ENCODE measurements at regions not wholly inside any gene's neighbourhood (a gene's known extent, or its start where the extent isn't known, plus 50 kb on each side); places are given as distances from the start of the nearest gene placed in this dataset.
"Not testable (repeated sequence)": the region's sequence is repeated elsewhere in the genome, so short reads cannot be mapped to it uniquely, and the experiment has no call there.

- peak; percentile 32 for DNase-seq (ENCODE audit: low read depth)
Measured at GRCh38 chr5:1652873-1653697, 129.3 kb upstream of the LPCAT1 start.

DNA sequence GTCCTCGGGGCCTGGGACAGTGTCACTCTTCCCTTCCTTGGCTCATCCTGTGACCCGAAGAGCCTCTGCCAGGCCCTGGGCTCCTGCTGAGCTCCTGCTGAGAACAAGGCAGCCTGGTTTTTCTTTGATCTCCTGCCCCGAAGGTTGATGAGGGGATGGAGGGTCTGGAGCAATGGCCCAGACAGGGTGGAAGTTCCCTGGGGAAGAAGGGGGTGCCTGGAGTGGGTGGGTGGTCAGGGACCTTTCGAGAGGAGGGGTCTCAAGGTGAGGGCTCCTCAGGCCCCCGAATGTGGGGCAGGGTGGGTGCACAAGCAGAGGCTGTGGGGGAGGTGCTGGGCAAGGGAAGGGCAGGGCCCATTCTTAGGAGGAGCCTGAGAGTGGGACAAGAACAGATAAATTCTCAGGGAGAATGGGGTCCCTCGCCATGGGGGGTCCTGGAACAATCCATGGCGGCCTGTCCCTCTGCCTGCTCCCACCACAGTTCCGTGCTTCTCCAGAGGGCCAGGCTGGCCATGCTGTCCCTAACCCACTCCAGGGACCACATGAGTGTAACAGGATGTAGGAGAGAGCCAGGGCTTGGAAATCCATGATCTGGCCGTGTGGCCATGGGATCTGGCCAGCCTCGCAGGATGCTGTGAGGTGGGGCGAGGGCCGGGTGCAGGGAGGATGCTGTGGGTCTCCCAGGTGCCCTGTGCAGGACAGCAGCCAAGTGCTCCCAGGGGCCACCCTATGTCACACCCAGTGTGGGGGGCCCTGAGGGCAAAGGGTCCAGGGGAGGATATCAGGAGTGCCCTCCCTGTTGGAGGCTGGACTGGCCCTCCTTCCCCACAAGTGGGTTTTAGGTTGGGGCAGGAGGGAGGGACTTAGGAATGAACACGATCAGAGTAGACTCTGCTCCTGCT lies 128.5 kb upstream of the LPCAT1 start:
- no peak for DNase-seq (ENCODE audit: low read depth)

DNA sequence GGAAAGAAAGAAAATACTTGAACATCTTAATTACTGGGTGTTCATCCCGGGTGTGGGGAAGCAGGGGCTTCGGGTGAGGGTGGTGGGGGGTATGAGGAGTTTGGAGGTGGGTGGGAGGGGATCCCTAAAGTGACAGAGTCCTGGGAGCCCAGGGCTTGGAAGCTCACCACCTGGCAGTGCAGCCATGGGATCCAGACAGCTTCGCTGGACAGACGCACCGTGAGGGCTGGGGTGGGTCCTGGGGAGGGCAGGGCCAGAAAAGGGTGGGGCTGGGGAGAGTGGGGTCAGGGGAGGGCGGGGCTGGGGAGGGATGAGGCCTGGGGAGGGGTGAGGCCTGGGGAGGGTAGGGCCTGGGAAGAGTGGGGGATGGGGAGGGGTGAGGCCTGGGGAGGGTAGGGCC lies 127.5 kb upstream of the LPCAT1 start:
- DNase-seq (ENCODE audit: low read depth): no peak

- no peak for DNase-seq (ENCODE audit: low read depth)
Measured at GRCh38 chr5:1649554-1649953, 125.8 kb upstream of the LPCAT1 start.

- DNase-seq (ENCODE audit: low read depth): peak; percentile 21
Measured at GRCh38 chr5:1648806-1649205, 125.0 kb upstream of the LPCAT1 start.

DNA sequence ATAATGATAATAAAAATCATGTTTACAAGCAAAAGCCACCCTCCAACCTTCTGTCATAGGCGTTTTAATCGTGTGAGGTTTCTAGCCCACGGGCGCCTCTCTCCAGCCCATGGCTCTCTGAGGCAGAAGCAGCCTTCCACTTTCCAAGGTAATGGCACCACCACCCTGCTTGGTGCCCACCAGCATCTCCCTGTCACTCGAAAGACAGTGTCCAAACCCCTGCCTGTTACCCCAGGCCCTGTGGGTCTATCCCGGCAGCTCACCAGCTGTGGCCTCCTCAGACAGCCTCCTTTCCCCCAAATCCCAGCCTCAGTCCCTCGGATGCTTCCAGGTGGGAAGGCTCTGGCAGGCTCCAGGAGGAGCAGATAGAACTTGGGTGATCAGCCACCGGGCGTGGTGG lies 123.8 kb upstream of the LPCAT1 start:
- DNase-seq (ENCODE audit: low read depth): no peak

GRCh38 chr5:1644810-1645571 lies 121.2 kb upstream of the LPCAT1 start:
- peak; percentile 87 for DNase-seq (ENCODE audit: low read depth)

GRCh38 chr5:1644393-1644809 lies 120.6 kb upstream of the LPCAT1 start:
- not testable (repeated sequence) for DNase-seq (ENCODE audit: low read depth)

DNA sequence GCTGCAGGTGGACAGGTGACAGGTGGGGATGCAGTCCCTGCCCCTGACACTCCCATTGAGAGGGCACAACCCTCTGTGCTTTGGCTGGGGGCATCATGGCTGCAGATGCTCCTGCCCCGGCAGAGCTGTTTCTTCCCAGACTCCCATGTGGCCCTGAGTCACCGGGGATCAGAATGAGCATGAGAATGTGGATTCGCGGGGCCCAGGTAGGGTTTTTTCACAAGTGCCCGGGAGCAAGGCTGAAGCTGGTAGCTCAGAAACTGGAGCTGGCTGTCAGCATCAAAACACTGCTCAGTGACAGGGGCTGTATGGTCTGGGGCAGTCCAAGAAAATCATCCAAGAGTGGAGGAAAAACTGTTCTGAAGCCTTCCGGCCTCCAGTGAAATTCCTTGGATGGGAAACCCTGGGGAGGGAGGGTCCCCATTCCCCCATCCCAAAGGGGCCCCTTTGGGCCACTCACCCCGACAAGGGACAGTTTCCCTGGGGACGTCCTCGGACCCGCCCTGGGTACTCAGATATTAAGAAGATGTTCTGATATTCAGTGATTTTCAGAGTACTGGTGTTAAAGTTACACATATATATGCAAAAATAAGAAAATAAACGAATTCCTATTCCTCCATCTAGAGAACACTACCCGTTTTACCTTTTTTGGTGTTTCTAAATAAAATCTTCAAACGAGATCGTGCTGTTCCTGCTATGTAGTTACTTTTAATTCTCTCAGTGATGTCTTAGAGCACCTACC lies 120.1 kb upstream of the LPCAT1 start:
- DNase-seq (ENCODE audit: low read depth): peak; percentile 22

DNA sequence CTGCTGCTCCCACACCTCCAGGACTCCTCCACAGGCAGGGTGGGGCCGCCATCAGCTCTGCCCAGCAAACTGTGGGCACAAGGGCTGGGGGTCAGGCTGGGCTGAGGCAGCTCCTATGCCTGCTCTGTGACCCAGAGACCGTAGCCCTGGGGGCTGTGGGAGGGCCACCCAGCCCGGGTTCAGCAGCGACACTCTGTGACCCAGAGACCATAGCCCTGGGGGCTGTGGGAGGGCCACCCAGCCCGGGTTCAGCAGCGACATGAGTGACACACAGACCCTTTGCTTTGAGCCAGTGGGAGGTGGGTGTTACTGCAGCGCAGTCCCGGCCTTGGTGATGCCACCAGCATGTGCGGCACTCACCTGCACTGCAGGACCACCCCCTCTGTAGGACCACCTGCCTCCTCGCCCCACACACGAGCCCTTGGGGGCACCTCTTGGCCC lies 118.9 kb upstream of the LPCAT1 start:
- no peak for DNase-seq (ENCODE audit: low read depth)

GRCh38 chr5:1642221-1642620 lies 118.5 kb upstream of the LPCAT1 start:
- DNase-seq (ENCODE audit: low read depth): no peak

- peak; percentile 87 for DNase-seq (ENCODE audit: low read depth)
Measured at GRCh38 chr5:1641560-1642166, 117.9 kb upstream of the LPCAT1 start.

- no peak for DNase-seq (ENCODE audit: low read depth)
Measured at GRCh38 chr5:1641041-1641440, 117.3 kb upstream of the LPCAT1 start.

- DNase-seq (ENCODE audit: low read depth): no peak
Measured at GRCh38 chr5:1640421-1640881, 116.7 kb upstream of the LPCAT1 start.

- no peak for DNase-seq (ENCODE audit: low read depth)
Measured at GRCh38 chr5:1639757-1640156, 116.0 kb upstream of the LPCAT1 start.

DNA sequence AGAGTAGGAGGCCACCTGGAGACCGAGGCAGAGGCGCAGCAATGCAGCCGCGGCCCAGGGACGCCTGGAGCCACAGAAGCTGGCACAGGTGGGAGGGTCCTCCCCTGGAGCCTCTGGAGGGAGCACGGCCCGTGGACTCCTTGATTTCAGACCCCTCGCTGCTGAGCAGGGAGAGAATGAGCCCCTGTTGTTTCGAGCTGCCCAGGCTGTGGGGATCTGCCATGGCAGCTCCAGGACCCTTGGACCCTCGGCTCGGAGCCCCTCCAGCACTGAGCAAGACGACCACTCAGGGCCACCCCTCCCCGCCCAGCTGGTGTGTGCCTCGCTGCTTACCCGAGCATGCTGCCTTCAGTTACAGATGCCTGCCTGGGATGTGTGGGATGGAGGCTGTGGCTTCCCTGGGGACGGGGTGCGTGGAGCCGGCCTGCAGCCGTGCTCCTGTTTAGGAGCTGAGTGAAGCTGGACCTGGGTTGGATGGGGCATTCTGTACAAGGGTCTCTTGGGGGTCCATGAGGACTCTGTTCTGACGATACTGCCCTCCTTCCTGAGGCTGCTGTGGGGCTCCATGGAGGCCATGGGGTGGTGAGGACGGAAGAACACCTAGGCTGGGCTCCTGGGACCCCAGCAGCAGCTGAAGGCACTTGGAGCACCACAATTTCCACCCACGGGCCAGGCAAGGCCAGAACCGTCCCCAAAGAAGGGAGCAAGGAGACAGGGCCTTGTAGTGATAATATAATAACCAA lies 115.1 kb upstream of the LPCAT1 start:
- no peak for DNase-seq (ENCODE audit: low read depth)

- no peak for DNase-seq (ENCODE audit: low read depth)
Measured at GRCh38 chr5:1637639-1638481, 114.1 kb upstream of the LPCAT1 start.

DNA sequence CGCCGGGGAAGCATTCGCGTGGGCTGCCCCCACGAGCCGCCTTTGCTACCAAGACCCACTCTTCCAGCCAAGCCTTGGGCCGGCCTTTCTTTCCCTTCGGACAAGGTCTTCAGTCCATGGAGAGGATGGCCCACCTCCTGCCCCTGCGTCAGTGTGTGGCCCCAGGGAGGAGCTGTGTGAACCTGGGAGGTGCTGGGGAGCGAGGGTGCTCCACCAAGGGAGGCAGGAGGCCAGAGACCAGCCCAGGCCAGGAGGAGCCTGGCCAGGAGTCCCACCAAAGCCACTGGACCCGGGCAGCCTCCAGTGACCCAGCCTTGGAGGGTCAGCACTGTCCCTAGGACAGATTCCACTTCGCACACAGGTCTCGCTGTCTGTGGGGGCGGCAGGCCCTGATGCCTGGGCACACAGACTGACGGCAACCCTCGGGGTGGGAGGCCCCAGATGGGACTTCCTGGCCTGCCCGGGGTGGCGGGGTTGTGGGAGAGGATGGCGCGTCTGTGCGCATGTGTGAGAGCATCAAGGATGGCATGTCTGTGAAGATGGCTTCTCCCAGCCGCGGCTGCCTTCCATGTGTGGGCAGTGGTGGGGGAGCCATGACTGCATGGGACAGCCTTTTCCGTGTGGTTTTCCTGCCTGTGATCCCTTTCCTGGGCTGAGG lies 113.3 kb upstream of the LPCAT1 start:
- no peak for DNase-seq (ENCODE audit: low read depth)
